ENCODE measurements at regions not wholly inside any gene's neighbourhood (a gene's known extent, or its start where the extent isn't known, plus 50 kb on each side); places are given as distances from the start of the nearest gene placed in this dataset.

DNA sequence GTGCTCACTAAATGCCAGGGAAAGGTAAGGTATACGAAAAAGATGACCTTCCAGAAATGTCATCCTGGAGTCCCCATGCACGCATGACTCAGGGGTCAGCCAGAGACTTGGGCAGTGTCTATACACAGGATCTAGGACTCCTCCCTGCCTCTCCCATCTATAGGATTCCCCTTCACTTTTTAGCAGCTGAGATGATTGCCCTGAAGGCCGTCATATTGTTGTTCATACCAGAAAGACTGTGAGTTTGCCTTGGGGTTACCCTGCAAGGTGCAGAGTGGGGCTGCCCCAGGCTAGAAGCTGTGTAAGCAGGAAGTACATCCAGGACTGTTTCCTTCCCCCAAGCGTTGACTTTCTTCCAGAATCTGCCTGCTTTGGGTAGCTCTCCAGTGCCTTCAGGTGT lies 55.1 kb upstream of the MAMLD1 start:
- DNase-seq, result no peak

DNA sequence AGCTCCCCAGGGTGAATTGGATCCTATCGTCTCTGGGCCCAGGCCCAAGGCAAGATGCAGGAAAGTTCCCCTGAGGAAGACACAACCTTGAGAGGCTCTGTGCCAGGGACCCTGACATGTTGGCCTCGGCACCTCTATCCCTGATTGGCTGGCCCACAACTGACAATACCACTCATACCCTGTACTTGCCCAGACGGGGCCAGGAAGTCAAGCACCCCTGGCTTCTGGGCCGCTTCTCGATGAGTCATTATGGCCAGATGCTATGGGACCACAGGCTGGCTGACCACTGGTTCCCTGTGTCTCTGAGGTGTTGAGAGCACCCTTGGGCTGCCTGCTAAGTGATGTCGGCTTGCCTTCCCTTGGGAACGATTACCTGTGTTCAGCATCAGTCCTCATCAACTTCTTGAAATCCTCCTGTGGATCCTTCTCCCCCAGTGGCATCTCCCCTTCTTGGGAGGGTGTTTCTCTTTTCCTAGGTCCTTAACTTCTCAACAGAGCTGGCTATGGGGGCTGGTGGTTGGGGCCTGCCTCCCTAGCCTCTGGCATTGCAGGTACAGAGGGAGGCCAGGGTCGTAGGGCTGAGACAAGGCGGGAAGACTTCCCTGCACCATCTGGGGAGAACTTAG lies 54.5 kb upstream of the MAMLD1 start:
- no peak for DNase-seq

DNA sequence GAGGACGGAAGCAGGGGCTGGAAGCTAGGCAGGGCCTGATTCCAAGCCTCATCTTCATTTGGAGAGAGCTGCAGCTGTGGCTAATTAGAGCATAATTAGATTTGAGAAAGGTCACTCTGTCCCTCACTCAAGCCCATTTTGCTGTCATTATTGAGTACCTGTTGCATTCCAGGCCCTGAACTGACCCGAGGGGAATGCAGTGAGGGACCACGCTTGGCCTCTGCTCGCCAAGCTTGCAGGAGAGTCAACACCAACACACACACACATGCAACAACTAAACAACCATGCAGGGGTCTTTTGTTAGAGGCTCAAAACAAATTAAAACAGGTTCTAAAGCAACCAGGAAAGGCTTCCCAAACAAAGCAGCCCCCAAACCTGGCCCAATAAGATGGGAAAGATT lies 52.7 kb upstream of the MAMLD1 start:
- DNase-seq, result no peak

DNA sequence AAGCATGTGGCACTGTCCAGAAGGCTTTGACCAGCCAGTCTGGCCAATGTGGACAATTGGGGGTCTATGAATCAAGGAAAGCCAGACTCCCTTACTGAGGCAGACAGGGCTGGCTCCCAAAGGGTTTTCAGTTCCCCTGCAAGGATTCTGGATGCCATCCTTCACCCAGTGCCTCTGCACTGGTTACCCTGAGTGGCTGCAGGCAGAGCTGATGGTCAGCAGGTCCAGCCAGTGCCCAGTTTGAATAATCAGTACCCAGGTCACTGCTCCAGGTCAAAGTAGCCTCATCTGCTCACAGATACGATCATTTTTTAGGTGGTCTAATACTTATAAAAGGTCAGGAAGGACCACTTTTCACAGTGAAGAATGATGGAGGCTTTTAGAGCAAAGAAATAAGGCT lies 52.2 kb upstream of the MAMLD1 start:
- DNase-seq, result no peak

DNA sequence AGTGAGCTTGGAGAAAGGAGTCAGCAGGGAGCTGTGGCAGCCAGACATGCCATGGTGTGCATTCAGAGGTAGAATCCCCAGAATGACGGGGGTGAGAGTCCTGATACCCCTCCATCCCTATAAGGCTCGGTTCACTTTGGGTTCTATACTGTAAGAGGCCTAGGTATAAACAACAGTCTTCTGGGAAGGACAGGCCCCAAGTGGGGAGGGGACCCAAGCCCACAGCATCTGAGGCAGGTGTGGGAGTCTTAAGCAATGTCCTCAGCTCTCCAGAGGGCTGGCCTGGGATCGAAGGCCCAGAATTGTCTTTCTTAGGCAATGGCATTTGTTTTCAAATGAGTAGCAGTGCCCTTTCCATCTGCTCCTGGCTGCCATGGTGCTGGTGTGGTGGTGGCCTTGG lies 50.2 kb upstream of the MAMLD1 start:
- no peak for DNase-seq
